ENCODE measurements at regions not wholly inside any gene's neighbourhood (a gene's known extent, or its start where the extent isn't known, plus 50 kb on each side); places are given as distances from the start of the nearest gene placed in this dataset.

DNA sequence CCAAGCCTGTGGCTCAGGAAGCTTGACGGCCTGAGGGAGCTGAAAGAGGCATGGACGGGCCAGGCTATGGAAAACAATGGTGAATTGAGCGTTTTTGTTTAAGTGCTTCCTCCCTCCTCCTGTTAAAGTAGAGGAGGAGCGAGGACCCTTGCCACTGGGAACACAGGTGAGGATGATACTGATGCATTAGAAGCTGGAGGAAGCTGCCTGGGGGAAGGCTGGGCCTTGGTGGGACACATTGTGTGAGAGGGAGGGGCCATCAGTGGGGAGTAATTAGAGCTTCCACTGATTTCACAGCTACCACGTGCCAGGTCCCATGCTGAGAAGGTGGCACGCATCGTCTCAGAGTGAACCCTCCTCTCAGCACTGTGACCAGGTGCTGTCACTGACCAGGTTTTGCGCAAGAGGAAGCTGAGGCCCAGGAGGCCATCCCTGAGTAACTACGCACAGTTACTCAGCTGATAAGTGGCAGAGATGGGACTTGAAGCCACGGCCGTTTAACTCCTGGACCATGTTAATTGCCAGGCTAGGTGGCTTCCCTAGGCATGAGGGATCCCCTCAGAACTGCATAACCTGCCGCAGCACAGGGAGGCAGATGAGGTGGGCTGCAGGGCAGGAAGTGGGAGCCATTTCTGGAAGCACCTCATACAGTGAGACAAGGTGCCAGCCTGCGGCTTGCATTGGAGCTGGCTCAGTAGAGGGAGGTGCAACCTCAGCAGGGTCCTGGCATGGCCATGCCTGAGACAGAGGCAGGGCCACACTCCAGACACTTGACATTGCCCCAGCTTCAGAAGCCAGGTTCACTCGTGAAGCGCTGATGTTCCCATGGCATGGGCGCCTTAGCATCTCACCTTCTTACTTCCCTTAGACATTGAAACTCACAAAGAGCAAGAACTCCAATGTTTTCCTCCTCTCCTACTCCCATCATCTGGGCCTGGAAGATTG, 195.3 kb upstream of the MVB12B start:
- intact Hi-C loops (cut with micrococcal nuclease) (no loop called here), dilution Hi-C loops (cut with MboI; ENCODE audit: extremely low pct_ligation_motif_present, low sequenced_read_pairs) (no loop called here)
- Histone ChIP-seq H3K4me3 (replicated peaks in 1 of 3; ENCODE audit: insufficient read depth in 1 of 3, low read depth in 1 of 3, low read length in 3 of 3) (no peak overlapping the region), H3K36me3 (ENCODE audit: control insufficient read depth in 2 of 2, extremely low read depth in 1 of 2, insufficient read depth in 2 of 2, low read length in 2 of 2) (no peaks in the 10 kb centered on the region), H4K20me1 (replicated peaks; ENCODE audit: control insufficient read depth, extremely low read depth, insufficient read depth, low read length) (no peaks in the 10 kb centered on the region), H3K9me1 (replicated peaks; ENCODE audit: control insufficient read depth, extremely low read depth, insufficient read depth, low read length) (no peaks in the 10 kb centered on the region), H3K27me3 (ENCODE audit: control insufficient read depth in 2 of 2, insufficient read depth in 2 of 2, low read length in 2 of 2) (peaks cover 2 to 6% of the 10 kb centered on the region in 2 experiments), H3K79me2 (ENCODE audit: control insufficient read depth, insufficient read depth, low read length) (no peaks in the 10 kb centered on the region), H2AFZ (ENCODE audit: low read depth, low read length) (no peak overlapping the region), H3K4me1 (ENCODE audit: control insufficient read depth, extremely low read depth, insufficient read depth, low read length) (no peaks in the 10 kb centered on the region), H3K9ac (replicated peaks; ENCODE audit: extremely low read depth, insufficient read depth, low read length) (no peak overlapping the region), H3K27ac (ENCODE audit: insufficient read depth, low read depth, low read length) (no peak overlapping the region), H3K9me3 (replicated peaks; ENCODE audit: control insufficient read depth, insufficient read depth, low read length) (no peaks in the 10 kb centered on the region), H3K4me2 (ENCODE audit: insufficient read depth, low read length) (no peak overlapping the region)
- DNase-seq (ENCODE audit: low read depth, low spot score) (no peak), FAIRE-seq (no peak)
- no peak for TF ChIP-seq MYC (IDR thresholded peaks at IDR 0.05; ENCODE audit: low read depth, low read length)
- TF ChIP-seq POLR2AphosphoS5 (IDR thresholded peaks at IDR 0.05; ENCODE audit: insufficient read depth, low read depth, low read length) = no peak
- no peak for TF ChIP-seq JUN (IDR thresholded peaks at IDR 0.05; ENCODE audit: borderline replicate concordance, insufficient read depth, insufficient read length, low read depth)
- no peak for TF ChIP-seq FOS (IDR thresholded peaks at IDR 0.05; ENCODE audit: borderline replicate concordance, insufficient read depth, low read length)
- TF ChIP-seq GATA2 (IDR thresholded peaks at IDR 0.05; ENCODE audit: insufficient read depth, insufficient read length, low read depth, low read length) = no peak
- no peak for TF ChIP-seq CTCF (IDR thresholded peaks at IDR 0.05; ENCODE audit: extremely low read depth in 1 of 2, insufficient read depth in 1 of 2, low read depth in 1 of 2, low read length in 2 of 2)
- no peak for TF ChIP-seq POLR2A (IDR thresholded peaks at IDR 0.05; ENCODE audit: low read depth, low read length)
- TF ChIP-seq EZH2 (IDR thresholded peaks at IDR 0.05; ENCODE audit: borderline replicate concordance, low read depth, low read length, severe bottlenecking) = no peak
- TF ChIP-seq, protein P1, sequence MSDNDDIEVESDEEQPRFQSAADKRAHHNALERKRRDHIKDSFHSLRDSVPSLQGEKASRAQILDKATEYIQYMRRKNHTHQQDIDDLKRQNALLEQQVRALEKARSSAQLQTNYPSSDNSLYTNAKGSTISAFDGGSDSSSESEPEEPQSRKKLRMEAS (IDR thresholded peaks at IDR 0.05; ENCODE audit: insufficient read depth, insufficient read length) = no peak
- no TSS peak for BruUV-seq (replicated peaks)
- CTCF ChIA-PET = interaction anchor here (1.1 kb wide), 1 partner anchor 18 kb away, joined by 4 read pairs; no protein-coding TSS in a partner anchor
- POLR2A ChIA-PET = no interaction called here

Data from endothelial cell of umbilical vein (primary cell).